ENCODE measurements at regions not wholly inside any gene's neighbourhood (a gene's known extent, or its start where the extent isn't known, plus 50 kb on each side); places are given as distances from the start of the nearest gene placed in this dataset.

DNA sequence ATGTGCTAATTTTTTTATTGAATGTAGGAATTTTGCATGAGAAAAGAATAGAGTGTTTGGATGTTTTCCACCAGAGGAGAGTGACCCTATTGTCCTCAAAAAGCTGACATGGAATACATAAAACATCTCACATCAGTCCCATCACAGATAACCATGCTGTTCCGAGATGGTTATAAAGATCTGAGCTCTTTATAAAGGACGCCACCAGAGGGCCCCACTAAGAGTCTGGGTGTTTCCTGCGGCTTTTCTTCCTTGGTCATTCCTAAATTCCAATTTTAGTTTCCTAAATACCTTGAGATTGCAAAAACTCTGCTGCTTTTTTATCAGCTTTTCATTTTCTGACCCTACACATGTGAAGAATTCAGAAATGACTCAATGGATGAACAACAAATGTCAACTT is 504.5 kb upstream of the FRG1 start:
- no peak for DNase-seq
- H3K9ac ChIP-seq (ENCODE audit: low read length) = no peak overlapping the region
- no peak overlapping the region for H2AFZ ChIP-seq (ENCODE audit: low read length)
- H3K27ac ChIP-seq (ENCODE audit: low read length) = no peak overlapping the region
- H3K4me2 ChIP-seq (ENCODE audit: low read depth, low read length) = no peak overlapping the region
- no peaks in the 10 kb centered on the region for H3K9me2 ChIP-seq (replicated peaks; ENCODE audit: insufficient read depth, low read length)
- H3K79me2 ChIP-seq (ENCODE audit: low read length) = no peaks in the 10 kb centered on the region
- no peaks in the 10 kb centered on the region for H3K4me1 ChIP-seq (ENCODE audit: low read length)
- H3F3A ChIP-seq (ENCODE audit: insufficient read depth, low read length) = no peaks in the 10 kb centered on the region
- H3K9me3 ChIP-seq (replicated peaks; ENCODE audit: insufficient read depth, low read length) = no peaks in the 10 kb centered on the region
- no peaks in the 10 kb centered on the region for H3K36me3 ChIP-seq (replicated peaks; ENCODE audit: insufficient read depth, low read length)
- H4K20me1 ChIP-seq (ENCODE audit: insufficient read depth, low read length) = no peaks in the 10 kb centered on the region
- H3K4me3 ChIP-seq (ENCODE audit: low read length) = no peak overlapping the region
- TF ChIP-seq, protein P1, sequence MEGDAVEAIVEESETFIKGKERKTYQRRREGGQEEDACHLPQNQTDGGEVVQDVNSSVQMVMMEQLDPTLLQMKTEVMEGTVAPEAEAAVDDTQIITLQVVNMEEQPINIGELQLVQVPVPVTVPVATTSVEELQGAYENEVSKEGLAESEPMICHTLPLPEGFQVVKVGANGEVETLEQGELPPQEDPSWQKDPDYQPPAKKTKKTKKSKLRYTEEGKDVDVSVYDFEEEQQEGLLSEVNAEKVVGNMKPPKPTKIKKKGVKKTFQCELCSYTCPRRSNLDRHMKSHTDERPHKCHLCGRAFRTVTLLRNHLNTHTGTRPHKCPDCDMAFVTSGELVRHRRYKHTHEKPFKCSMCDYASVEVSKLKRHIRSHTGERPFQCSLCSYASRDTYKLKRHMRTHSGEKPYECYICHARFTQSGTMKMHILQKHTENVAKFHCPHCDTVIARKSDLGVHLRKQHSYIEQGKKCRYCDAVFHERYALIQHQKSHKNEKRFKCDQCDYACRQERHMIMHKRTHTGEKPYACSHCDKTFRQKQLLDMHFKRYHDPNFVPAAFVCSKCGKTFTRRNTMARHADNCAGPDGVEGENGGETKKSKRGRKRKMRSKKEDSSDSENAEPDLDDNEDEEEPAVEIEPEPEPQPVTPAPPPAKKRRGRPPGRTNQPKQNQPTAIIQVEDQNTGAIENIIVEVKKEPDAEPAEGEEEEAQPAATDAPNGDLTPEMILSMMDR (IDR thresholded peaks at IDR 0.05; ENCODE audit: low read length) = peak; percentile 29
- TF ChIP-seq EZH2 (optimal IDR thresholded peaks at IDR 0.05; ENCODE audit: low read depth, low read length) (no peak), EZH2phosphoT487 (IDR thresholded peaks at IDR 0.05; ENCODE audit: low read length) (no peak)
- no peaks in the 10 kb centered on the region for H3K27me3 ChIP-seq (replicated peaks; ENCODE audit: insufficient read depth, low read length)

DNA sequence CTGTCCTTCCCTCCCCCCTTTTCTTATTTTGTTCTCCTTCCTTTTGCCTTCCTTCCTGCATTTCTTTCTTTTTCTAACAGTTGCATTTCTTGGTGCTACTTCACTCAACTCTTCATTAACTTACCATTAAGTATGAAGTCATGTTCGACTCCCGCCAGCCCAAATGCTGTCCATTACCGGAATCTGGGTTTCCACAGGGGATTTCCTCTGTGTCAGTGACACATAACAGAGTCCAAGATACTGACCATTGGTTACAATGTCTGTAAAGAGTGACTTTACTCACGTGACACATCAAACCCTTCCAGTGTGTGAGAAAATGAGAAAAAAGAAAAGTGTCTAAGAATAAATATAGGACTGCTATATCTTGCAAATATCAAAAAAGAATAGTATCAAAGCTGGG is 500.0 kb upstream of the FRG1 start:
- H3K36me3 ChIP-seq (replicated peaks; ENCODE audit: insufficient read depth, low read length) = no peaks in the 10 kb centered on the region
- no peak for DNase-seq
- no peak overlapping the region for H3K9ac ChIP-seq (ENCODE audit: low read length)
- no peaks in the 10 kb centered on the region for H3K4me1 ChIP-seq (ENCODE audit: low read length)
- no peaks in the 10 kb centered on the region for H3F3A ChIP-seq (ENCODE audit: insufficient read depth, low read length)
- TF ChIP-seq EZH2 (optimal IDR thresholded peaks at IDR 0.05; ENCODE audit: low read depth, low read length) (no peak), EZH2phosphoT487 (IDR thresholded peaks at IDR 0.05; ENCODE audit: low read length) (no peak)
- TF ChIP-seq, protein P1 (IDR thresholded peaks at IDR 0.05; ENCODE audit: low read length) = no peak
- no peaks in the 10 kb centered on the region for H3K9me2 ChIP-seq (replicated peaks; ENCODE audit: insufficient read depth, low read length)
- H3K27me3 ChIP-seq (replicated peaks; ENCODE audit: insufficient read depth, low read length) = no peaks in the 10 kb centered on the region
- H3K27ac ChIP-seq (ENCODE audit: low read length) = no peak overlapping the region
- no peaks in the 10 kb centered on the region for H3K9me3 ChIP-seq (replicated peaks; ENCODE audit: insufficient read depth, low read length)
- no peak overlapping the region for H2AFZ ChIP-seq (ENCODE audit: low read length)
- H3K4me2 ChIP-seq (ENCODE audit: low read depth, low read length) = no peak overlapping the region
- no peaks in the 10 kb centered on the region for H3K79me2 ChIP-seq (ENCODE audit: low read length)
- no peaks in the 10 kb centered on the region for H4K20me1 ChIP-seq (ENCODE audit: insufficient read depth, low read length)
- H3K4me3 ChIP-seq (ENCODE audit: low read length) = no peak overlapping the region

DNA sequence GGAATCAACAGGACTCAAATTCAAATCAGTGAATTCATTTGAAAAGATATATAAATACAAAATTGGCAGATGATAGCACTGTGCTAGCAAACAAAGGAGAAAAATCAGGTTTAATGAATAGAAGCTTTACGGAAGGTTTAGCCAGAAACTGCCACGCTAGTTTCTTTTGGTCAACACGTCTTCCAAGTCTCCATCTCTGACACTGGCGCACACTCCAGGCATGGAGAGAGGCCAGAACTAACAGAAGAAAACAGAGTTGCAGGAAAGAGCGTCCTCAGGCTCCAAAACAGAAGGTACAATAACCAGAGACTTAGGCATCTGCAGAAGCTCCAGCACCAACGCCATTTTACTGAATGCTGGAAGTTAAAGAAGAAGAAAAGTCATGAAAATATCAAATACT is 497.3 kb upstream of the FRG1 start:
- H4K20me1 ChIP-seq (ENCODE audit: insufficient read depth, low read length) = no peaks in the 10 kb centered on the region
- H3F3A ChIP-seq (ENCODE audit: insufficient read depth, low read length) = no peaks in the 10 kb centered on the region
- no peaks in the 10 kb centered on the region for H3K9me3 ChIP-seq (replicated peaks; ENCODE audit: insufficient read depth, low read length)
- no peaks in the 10 kb centered on the region for H3K36me3 ChIP-seq (replicated peaks; ENCODE audit: insufficient read depth, low read length)
- H3K79me2 ChIP-seq (ENCODE audit: low read length) = no peaks in the 10 kb centered on the region
- H3K27ac ChIP-seq (ENCODE audit: low read length) = no peak overlapping the region
- DNase-seq = no peak
- no peaks in the 10 kb centered on the region for H3K4me1 ChIP-seq (ENCODE audit: low read length)
- H3K9ac ChIP-seq (ENCODE audit: low read length) = no peak overlapping the region
- TF ChIP-seq EZH2phosphoT487 (IDR thresholded peaks at IDR 0.05; ENCODE audit: low read length) (no peak), EZH2 (optimal IDR thresholded peaks at IDR 0.05; ENCODE audit: low read depth, low read length) (no peak)
- TF ChIP-seq, protein P1 (IDR thresholded peaks at IDR 0.05; ENCODE audit: low read length) = no peak
- no peak overlapping the region for H3K4me2 ChIP-seq (ENCODE audit: low read depth, low read length)
- no peaks in the 10 kb centered on the region for H3K27me3 ChIP-seq (replicated peaks; ENCODE audit: insufficient read depth, low read length)
- H3K4me3 ChIP-seq (ENCODE audit: low read length) = no peak overlapping the region
- H2AFZ ChIP-seq (ENCODE audit: low read length) = no peak overlapping the region
- no peaks in the 10 kb centered on the region for H3K9me2 ChIP-seq (replicated peaks; ENCODE audit: insufficient read depth, low read length)
